Panc1 (cell line): ENCODE measurements at regions not wholly inside any gene's neighbourhood (a gene's known extent, or its start where the extent isn't known, plus 50 kb on each side); places are given as distances from the start of the nearest gene placed in this dataset.

ENCODE experiments used
- ATAC-seq: fragments of 200-7000 bp; cut with Tn5 transposase; 2 replicates; pipeline ENCODE4 v1.9.1; 2020; ENCODE audit warnings: mild to moderate bottlenecking, moderate library complexity
- BruUV-seq: library from RNA; stranded (reverse); fragments of 400-500 nt; replicated peaks from 2 replicates; lab custom pipeline; 2021; lab: Mats Ljungman, UMichigan
- CTCF ChIA-PET: fragments of 300-600 bp; sonication (Branson Sonifier 250); formaldehyde crosslinking; loops from one replicate; lab custom pipeline; 2022; ENCODE audit warnings: antibody characterized with exemption; lab: Charles Lee
- POLR2A ChIA-PET: fragments of 300-600 bp; sonication (Branson Sonifier 250); formaldehyde crosslinking; loops from one replicate; lab custom pipeline; 2022; ENCODE audit warnings: antibody characterized with exemption; lab: Charles Lee
- DNase-seq: peaks from one replicate; pipeline ENCODE4 v3.0.0-alpha.2; 2010; ENCODE audit warnings: low read depth, low spot score
- H3K27ac ChIP-seq: 2 replicates; pipeline ENCODE4 v1.5.1; 2011; ENCODE audit warnings: mild to moderate bottlenecking, low read length, inconsistent platforms
- H3K27me3 ChIP-seq: fragments of 200-500 bp; sonication (Bioruptor generic); 2 replicates; pipeline ENCODE4 v1.6.0; 2014; ENCODE audit warnings: low read length, inconsistent platforms; ENCODE audit not compliant: control insufficient read depth, insufficient read depth
- H3K36me3 ChIP-seq: fragments of 200-500 bp; sonication (Bioruptor generic); 2 replicates; pipeline ENCODE4 v1.5.1; 2014; ENCODE audit warnings: inconsistent platforms, mild to moderate bottlenecking, low read length, moderate library complexity; ENCODE audit not compliant: control insufficient read depth, insufficient read depth
- H3K4me1 ChIP-seq: 2 replicates; pipeline ENCODE4 v1.5.1; 2011; ENCODE audit warnings: inconsistent platforms, mild to moderate bottlenecking, low read length, moderate library complexity; ENCODE audit not compliant: control insufficient read depth, insufficient read depth
- H3K4me3 ChIP-seq, 2 experiments: 2 replicates each; pipeline ENCODE4 v1.5.1; 2011 to 2012; ENCODE audit warnings: low read depth in 2 of 2, low read length in 2 of 2, mild to moderate bottlenecking in 2 of 2, inconsistent platforms in 1 of 2, moderate library complexity in 1 of 2
- H3K9me3 ChIP-seq: fragments of 200-500 bp; sonication (Bioruptor generic); 2 replicates; pipeline ENCODE4 v1.5.1; 2014; ENCODE audit warnings: low read depth, mild to moderate bottlenecking, inconsistent platforms, low read length, moderate library complexity; ENCODE audit not compliant: control insufficient read depth, insufficient read depth
- CTCF ChIP-seq: fragments of 450-650 bp; IDR thresholded peaks from 2 replicates; pipeline ENCODE4 v1.5.1; 2017; ENCODE audit warnings: mild to moderate bottlenecking
- POLR2AphosphoS5 ChIP-seq: IDR thresholded peaks from 2 replicates; pipeline ENCODE4 v1.6.1; 2012; ENCODE audit warnings: mild to moderate bottlenecking, low read depth, low read length, moderate library complexity
- REST ChIP-seq, 2 experiments: IDR thresholded peaks; 2 replicates each; pipeline ENCODE4 v1.6.1; 2011 to 2012; ENCODE audit warnings: low read depth in 2 of 2, control low read depth in 1 of 2, low read length in 1 of 2, mild to moderate bottlenecking in 1 of 2, moderate library complexity in 1 of 2; ENCODE audit not compliant: insufficient read depth in 1 of 2
- SIN3A ChIP-seq: IDR thresholded peaks from 2 replicates; pipeline ENCODE4 v1.6.1; 2012; ENCODE audit warnings: low read depth, mild to moderate bottlenecking, low read length, moderate library complexity, borderline replicate concordance; ENCODE audit not compliant: insufficient read depth
- TCF7L2 ChIP-seq: IDR thresholded peaks from 2 replicates; pipeline ENCODE4 v1.6.1; 2011; ENCODE audit warnings: mild to moderate bottlenecking, low read depth, low read length, inconsistent platforms
- in situ Hi-C: cut with HindIII; loops from 2 replicates; pipeline ENCODE4 v1.10.0; 2016; ENCODE audit warnings: low sequenced_read_pairs, low pct_unique_long_range_greater_than_20kb
- intact Hi-C: fragments of 100-400 bp; cut with micrococcal nuclease; formaldehyde crosslinking; loops from one replicate; pipeline ENCODE4 v1.10.0; 2022; ENCODE audit not compliant: unreplicated experiment

- Histone ChIP-seq H3K36me3 (no peaks in the 10 kb centered on the region), H3K4me3 (no peak overlapping the region), H3K4me1 (no peaks in the 10 kb centered on the region), H3K27ac (no peak overlapping the region), H3K9me3 (no peaks in the 10 kb centered on the region), H3K27me3 (no peaks in the 10 kb centered on the region; the same call in none of the 2 replicates)
- intact Hi-C loops (no loop called here), in situ Hi-C loops (no loop called here)
- CTCF ChIA-PET: no interaction called here
- no TSS peak for BruUV-seq
- DNase-seq: no peak
- TF ChIP-seq POLR2AphosphoS5 (no peak), TCF7L2 (no peak), REST (IDR thresholded peaks at IDR 0.05; ENCODE audit: insufficient read depth in 1 of 2, low read depth in 2 of 2, low read length in 1 of 2) (no peak), SIN3A (no peak), CTCF (no peak)
- POLR2A ChIA-PET: no interaction called here
- ATAC-seq: no peak
These were observed 343.1 kb downstream of the NPHP4 start for GRCh38 chr1:5649166-5649551.

- DNase-seq: no peak
- in situ Hi-C loops: no loop called here
- TF ChIP-seq CTCF: no peak
- no peak for TF ChIP-seq TCF7L2
- no peak for TF ChIP-seq SIN3A
- TF ChIP-seq REST (IDR thresholded peaks at IDR 0.05; ENCODE audit: insufficient read depth in 1 of 2, low read depth in 2 of 2, low read length in 1 of 2): no peak
- TF ChIP-seq POLR2AphosphoS5: no peak
- H3K9me3 ChIP-seq: no peaks in the 10 kb centered on the region
- ChIA-PET CTCF (no interaction called here), POLR2A (no interaction called here)
- H3K4me1 ChIP-seq: no peaks in the 10 kb centered on the region
- H3K36me3 ChIP-seq: no peaks in the 10 kb centered on the region
- no peak overlapping the region for H3K4me3 ChIP-seq
- no peak overlapping the region for H3K27ac ChIP-seq
- H3K27me3 ChIP-seq: no peaks in the 10 kb centered on the region; the same call in none of the 2 replicates
- no TSS peak for BruUV-seq
- no peak for ATAC-seq
- intact Hi-C loops: no loop called here
These were observed 343.6 kb downstream of the NPHP4 start for GRCh38 chr1:5648410-5649165.
